Activated effector memory CD4-positive, alpha-beta T cell treated with anti-CD3 and anti-CD28 coated beads, Interleukin-2, amount 50 U/mL, for 16 hours (primary cell): ENCODE measurements at regions not wholly inside any gene's neighbourhood (a gene's known extent, or its start where the extent isn't known, plus 50 kb on each side); places are given as distances from the start of the nearest gene placed in this dataset.

Source experiments
- DNase-seq: peaks from one replicate; pipeline ENCODE4 v3.0.0-alpha.2; 2020

- no peak for DNase-seq
Observed at GRCh38 chrX:10821293-10821692, 200.9 kb upstream of the MID1 start.

GRCh38 chrX:10828036-10828435, 207.7 kb upstream of the MID1 start:
- no peak for DNase-seq

- DNase-seq, result no peak
Observed at GRCh38 chrX:10828640-10829039, 208.3 kb upstream of the MID1 start.

- no peak for DNase-seq
Observed at GRCh38 chrX:10831716-10832502, 211.5 kb upstream of the MID1 start.

- no peak for DNase-seq
Observed at GRCh38 chrX:10833299-10834169, 213.1 kb upstream of the MID1 start.

GRCh38 chrX:10841579-10841978, 221.2 kb upstream of the MID1 start:
- no peak for DNase-seq

GRCh38 chrX:10842646-10843045, 222.3 kb upstream of the MID1 start:
- no peak for DNase-seq

- DNase-seq, result no peak
Observed at GRCh38 chrX:10847333-10847732, 226.9 kb upstream of the MID1 start.

GRCh38 chrX:10851809-10852208, 231.4 kb upstream of the MID1 start:
- no peak for DNase-seq

- no peak for DNase-seq
Observed at GRCh38 chrX:10854594-10854993, 234.2 kb upstream of the MID1 start.

GRCh38 chrX:10855845-10856244, 235.5 kb upstream of the MID1 start:
- no peak for DNase-seq

GRCh38 chrX:10856797-10857196, 236.4 kb upstream of the MID1 start:
- DNase-seq, result no peak

- DNase-seq, result no peak
Observed at GRCh38 chrX:10859353-10859752, 239.0 kb upstream of the MID1 start.

GRCh38 chrX:10875995-10876394, 235.1 kb upstream of the HCCS start:
- DNase-seq, result no peak

GRCh38 chrX:10882484-10882883, 228.6 kb upstream of the HCCS start:
- no peak for DNase-seq

- DNase-seq, result no peak
Observed at GRCh38 chrX:10884246-10884645, 226.9 kb upstream of the HCCS start.

- DNase-seq, result no peak
Observed at GRCh38 chrX:10892621-10893225, 218.4 kb upstream of the HCCS start.

- no peak for DNase-seq
Observed at GRCh38 chrX:10893366-10893765, 217.8 kb upstream of the HCCS start.

- no peak for DNase-seq
Observed at GRCh38 chrX:10893976-10894375, 217.2 kb upstream of the HCCS start.

GRCh38 chrX:10897768-10898167, 213.4 kb upstream of the HCCS start:
- no peak for DNase-seq

- DNase-seq, result no peak
Observed at GRCh38 chrX:10900585-10901289, 210.4 kb upstream of the HCCS start.

GRCh38 chrX:10901290-10901633, 209.9 kb upstream of the HCCS start:
- DNase-seq, result no peak

GRCh38 chrX:10902001-10902400, 209.1 kb upstream of the HCCS start:
- no peak for DNase-seq
